ENCODE measurements at regions not wholly inside any gene's neighbourhood (a gene's known extent, or its start where the extent isn't known, plus 50 kb on each side); places are given as distances from the start of the nearest gene placed in this dataset.

DNA sequence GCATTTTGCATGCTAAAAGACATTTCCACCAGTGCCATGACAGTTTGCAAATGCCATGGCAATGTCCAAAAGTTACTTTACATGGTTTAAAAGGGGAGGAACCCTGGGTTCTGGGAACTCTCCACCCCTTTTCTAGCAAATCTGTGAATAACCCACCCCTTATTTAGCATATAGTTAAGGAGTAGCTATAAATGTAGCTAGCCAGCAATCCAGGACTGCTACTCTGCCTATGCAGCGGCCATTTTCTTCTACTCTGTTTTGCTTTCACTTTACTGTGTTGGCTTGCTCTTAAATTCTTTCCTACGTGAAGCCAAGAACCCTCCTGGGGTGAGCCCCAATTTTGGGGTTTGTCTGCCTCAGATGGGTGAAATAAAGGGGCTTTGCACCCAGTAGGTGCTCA is 141.0 kb downstream of the PTPN11 start:
- ChIA-PET CTCF (no interaction called here), POLR2A (no interaction called here)
- DNase-seq (ENCODE audit: low read depth, low spot score) (no peak), ATAC-seq (no peak)
- BruUV-seq (replicated peaks): no TSS peak
- no peak for TF ChIP-seq SIN3A (IDR thresholded peaks at IDR 0.05; ENCODE audit: borderline replicate concordance, insufficient read depth, low read depth, low read length)
- TF ChIP-seq, protein P1, sequence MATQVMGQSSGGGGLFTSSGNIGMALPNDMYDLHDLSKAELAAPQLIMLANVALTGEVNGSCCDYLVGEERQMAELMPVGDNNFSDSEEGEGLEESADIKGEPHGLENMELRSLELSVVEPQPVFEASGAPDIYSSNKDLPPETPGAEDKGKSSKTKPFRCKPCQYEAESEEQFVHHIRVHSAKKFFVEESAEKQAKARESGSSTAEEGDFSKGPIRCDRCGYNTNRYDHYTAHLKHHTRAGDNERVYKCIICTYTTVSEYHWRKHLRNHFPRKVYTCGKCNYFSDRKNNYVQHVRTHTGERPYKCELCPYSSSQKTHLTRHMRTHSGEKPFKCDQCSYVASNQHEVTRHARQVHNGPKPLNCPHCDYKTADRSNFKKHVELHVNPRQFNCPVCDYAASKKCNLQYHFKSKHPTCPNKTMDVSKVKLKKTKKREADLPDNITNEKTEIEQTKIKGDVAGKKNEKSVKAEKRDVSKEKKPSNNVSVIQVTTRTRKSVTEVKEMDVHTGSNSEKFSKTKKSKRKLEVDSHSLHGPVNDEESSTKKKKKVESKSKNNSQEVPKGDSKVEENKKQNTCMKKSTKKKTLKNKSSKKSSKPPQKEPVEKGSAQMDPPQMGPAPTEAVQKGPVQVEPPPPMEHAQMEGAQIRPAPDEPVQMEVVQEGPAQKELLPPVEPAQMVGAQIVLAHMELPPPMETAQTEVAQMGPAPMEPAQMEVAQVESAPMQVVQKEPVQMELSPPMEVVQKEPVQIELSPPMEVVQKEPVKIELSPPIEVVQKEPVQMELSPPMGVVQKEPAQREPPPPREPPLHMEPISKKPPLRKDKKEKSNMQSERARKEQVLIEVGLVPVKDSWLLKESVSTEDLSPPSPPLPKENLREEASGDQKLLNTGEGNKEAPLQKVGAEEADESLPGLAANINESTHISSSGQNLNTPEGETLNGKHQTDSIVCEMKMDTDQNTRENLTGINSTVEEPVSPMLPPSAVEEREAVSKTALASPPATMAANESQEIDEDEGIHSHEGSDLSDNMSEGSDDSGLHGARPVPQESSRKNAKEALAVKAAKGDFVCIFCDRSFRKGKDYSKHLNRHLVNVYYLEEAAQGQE (IDR thresholded peaks at IDR 0.05; ENCODE audit: insufficient read depth in 1 of 2, low read depth in 2 of 2, low read length in 1 of 2): no peak
- TF ChIP-seq TCF7L2 (IDR thresholded peaks at IDR 0.05; ENCODE audit: low read depth, low read length): no peak
- no peak for TF ChIP-seq POLR2AphosphoS5 (IDR thresholded peaks at IDR 0.05; ENCODE audit: low read depth, low read length)
- TF ChIP-seq, protein P2, sequence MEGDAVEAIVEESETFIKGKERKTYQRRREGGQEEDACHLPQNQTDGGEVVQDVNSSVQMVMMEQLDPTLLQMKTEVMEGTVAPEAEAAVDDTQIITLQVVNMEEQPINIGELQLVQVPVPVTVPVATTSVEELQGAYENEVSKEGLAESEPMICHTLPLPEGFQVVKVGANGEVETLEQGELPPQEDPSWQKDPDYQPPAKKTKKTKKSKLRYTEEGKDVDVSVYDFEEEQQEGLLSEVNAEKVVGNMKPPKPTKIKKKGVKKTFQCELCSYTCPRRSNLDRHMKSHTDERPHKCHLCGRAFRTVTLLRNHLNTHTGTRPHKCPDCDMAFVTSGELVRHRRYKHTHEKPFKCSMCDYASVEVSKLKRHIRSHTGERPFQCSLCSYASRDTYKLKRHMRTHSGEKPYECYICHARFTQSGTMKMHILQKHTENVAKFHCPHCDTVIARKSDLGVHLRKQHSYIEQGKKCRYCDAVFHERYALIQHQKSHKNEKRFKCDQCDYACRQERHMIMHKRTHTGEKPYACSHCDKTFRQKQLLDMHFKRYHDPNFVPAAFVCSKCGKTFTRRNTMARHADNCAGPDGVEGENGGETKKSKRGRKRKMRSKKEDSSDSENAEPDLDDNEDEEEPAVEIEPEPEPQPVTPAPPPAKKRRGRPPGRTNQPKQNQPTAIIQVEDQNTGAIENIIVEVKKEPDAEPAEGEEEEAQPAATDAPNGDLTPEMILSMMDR (IDR thresholded peaks at IDR 0.05): no peak
- H3K27ac ChIP-seq (ENCODE audit: low read length): no peak overlapping the region
- in situ Hi-C loops (cut with HindIII; ENCODE audit: low pct_unique_long_range_greater_than_20kb, low sequenced_read_pairs) (no loop called here), intact Hi-C loops (cut with micrococcal nuclease; ENCODE audit: unreplicated experiment) (no loop called here)
- H3K36me3 ChIP-seq (ENCODE audit: control insufficient read depth, insufficient read depth, low read length): no peaks in the 10 kb centered on the region
- H3K27me3 ChIP-seq (ENCODE audit: control insufficient read depth, insufficient read depth, low read length): peaks cover 4% of the 10 kb centered on the region; the same call in 1 of the 2 replicates
- H3K9me3 ChIP-seq (ENCODE audit: control insufficient read depth, insufficient read depth, low read depth, low read length): no peaks in the 10 kb centered on the region
- no peaks in the 10 kb centered on the region for H3K4me1 ChIP-seq (ENCODE audit: control insufficient read depth, insufficient read depth, low read length)
- no peak overlapping the region for H3K4me3 ChIP-seq (ENCODE audit: low read depth in 2 of 2, low read length in 2 of 2)

DNA sequence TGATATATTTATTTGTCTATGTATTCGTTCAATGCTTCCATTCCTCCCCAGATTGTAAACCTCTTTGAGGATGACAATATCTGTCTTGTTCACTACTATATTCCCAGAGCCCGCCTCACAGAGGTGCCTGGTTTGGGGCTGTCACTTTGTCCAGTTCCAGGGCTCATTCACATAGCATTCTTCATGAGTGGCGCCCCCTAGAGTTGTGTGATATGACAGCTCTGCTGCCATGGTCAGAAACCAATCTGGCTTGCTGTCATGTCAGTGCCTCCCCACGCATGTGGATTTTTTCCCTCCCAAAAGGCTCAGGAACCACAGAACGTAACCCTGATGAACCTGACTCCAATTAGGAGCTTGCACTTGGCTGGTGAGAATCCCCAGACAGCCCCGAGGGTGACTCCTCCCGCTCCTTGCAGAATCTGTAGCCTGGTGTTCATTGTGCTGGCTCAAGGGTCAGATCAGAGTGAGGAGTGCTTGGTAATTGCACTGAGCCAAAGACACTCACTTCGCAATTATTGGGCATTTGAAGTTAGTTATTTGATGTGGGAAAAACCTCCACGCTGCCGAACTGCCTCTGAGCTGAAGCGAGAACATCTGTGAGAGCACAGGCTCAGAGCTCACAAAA is 145.5 kb downstream of the PTPN11 start:
- CTCF ChIA-PET: no interaction called here
- no TSS peak for BruUV-seq (replicated peaks)
- Histone ChIP-seq H3K36me3 (ENCODE audit: control insufficient read depth, insufficient read depth, low read length) (no peaks in the 10 kb centered on the region), H3K4me3 (ENCODE audit: low read depth in 2 of 2, low read length in 2 of 2) (no peak overlapping the region), H3K4me1 (ENCODE audit: control insufficient read depth, insufficient read depth, low read length) (no peaks in the 10 kb centered on the region), H3K9me3 (ENCODE audit: control insufficient read depth, insufficient read depth, low read depth, low read length) (no peaks in the 10 kb centered on the region), H3K27me3 (ENCODE audit: control insufficient read depth, insufficient read depth, low read length) (peaks cover 2% of the 10 kb centered on the region; the same call in 1 of the 2 replicates), H3K27ac (ENCODE audit: low read length) (no peak overlapping the region)
- TF ChIP-seq POLR2AphosphoS5 (IDR thresholded peaks at IDR 0.05; ENCODE audit: low read depth, low read length): no peak
- TF ChIP-seq, protein P2 (IDR thresholded peaks at IDR 0.05): peak; percentile 48
- ATAC-seq: no peak
- DNase-seq (ENCODE audit: low read depth, low spot score): no peak
- intact Hi-C loops (cut with micrococcal nuclease; ENCODE audit: unreplicated experiment): no loop called here
- POLR2A ChIA-PET: no interaction called here
- in situ Hi-C loops (cut with HindIII; ENCODE audit: low pct_unique_long_range_greater_than_20kb, low sequenced_read_pairs): no loop called here
